ENCODE measurements at regions not wholly inside any gene's neighbourhood (a gene's known extent, or its start where the extent isn't known, plus 50 kb on each side); places are given as distances from the start of the nearest gene placed in this dataset.

GRCh38 chrX:39170464-39170863 is 369.2 kb downstream of the MID1IP1 start (continued):
- TF ChIP-seq FOXK2 (conservative IDR thresholded peaks at IDR 0.05 in 1 of 2, IDR thresholded peaks at IDR 0.05 in 1 of 2; ENCODE audit: low read depth in 2 of 2): no peak
- no peak for TF ChIP-seq ETS2 (tag; IDR thresholded peaks at IDR 0.05; ENCODE audit: borderline replicate concordance, poor library complexity, severe bottlenecking)
- TF ChIP-seq CEBPB (tag; IDR thresholded peaks at IDR 0.05): no peak
- no peak for TF ChIP-seq YY1 (IDR thresholded peaks at IDR 0.05; ENCODE audit: borderline replicate concordance in 1 of 3, control insufficient read depth in 1 of 3, extremely low read depth in 1 of 3, insufficient read depth in 3 of 3, insufficient read length in 1 of 3, insufficient replicate concordance in 2 of 3, low read depth in 1 of 3, low read length in 2 of 3)
- TF ChIP-seq CREB5 (CRISPR knock-in tag; IDR thresholded peaks at IDR 0.05): no peak
- TF ChIP-seq ZFP91 (CRISPR knock-in tag; IDR thresholded peaks at IDR 0.05): no peak
- no peak for TF ChIP-seq NR4A1 (CRISPR knock-in tag; IDR thresholded peaks at IDR 0.05)
- no peak for TF ChIP-seq NR4A1 (tag; IDR thresholded peaks at IDR 0.05)
- no peak for TF ChIP-seq MAFK (IDR thresholded peaks at IDR 0.05; ENCODE audit: low read length)
